Stimulated activated CD8-positive, alpha-beta memory T cell treated with anti-CD3 and anti-CD28 coated beads, Interleukin-4, amount 100 ng/mL, for 48 hours (primary cell): ENCODE measurements at regions not wholly inside any gene's neighbourhood (a gene's known extent, or its start where the extent isn't known, plus 50 kb on each side); places are given as distances from the start of the nearest gene placed in this dataset.

Source experiments
- DNase-seq: peaks from one replicate; pipeline ENCODE4 v3.0.0-alpha.2; 2020

DNA sequence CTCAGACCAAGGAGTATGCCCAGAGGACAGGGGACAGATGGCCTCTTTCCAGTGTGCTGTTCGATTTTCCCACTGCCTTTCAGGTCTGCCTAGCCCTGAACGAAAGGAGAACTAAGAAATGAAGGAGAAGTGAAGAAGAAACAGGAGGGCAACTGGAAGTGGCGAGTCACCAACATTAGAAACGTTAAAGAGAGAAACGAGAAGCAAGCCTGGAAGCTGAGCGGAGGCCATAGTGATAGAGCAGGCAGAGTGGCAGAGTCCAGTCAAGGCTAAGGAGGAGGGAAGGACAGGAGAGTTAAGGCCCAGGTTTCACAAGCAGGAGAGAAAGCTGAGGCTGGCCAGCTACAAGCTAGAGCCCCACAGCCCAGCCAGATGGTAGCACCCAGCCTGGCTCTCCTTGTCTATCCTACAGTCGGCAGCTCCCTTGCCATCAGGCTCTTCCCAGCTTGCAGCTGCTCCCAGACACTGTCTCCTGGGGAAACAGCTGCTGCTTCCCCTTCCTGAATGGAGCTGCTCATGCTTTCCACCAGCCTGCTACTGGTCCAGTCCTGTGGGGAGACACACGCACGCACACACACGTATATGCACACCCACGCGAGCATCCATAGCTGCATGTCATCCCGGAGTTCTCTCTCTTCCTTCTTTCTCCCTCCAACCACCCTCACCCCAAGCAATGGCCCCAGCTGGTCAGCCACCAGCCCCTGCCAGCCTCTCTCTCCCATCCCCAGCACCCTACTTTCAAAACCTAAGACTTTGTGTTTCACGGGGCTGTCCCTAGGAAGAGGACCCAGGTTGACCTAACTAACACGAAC is 139.7 kb upstream of the CCND2 start:
- no peak for DNase-seq

DNA sequence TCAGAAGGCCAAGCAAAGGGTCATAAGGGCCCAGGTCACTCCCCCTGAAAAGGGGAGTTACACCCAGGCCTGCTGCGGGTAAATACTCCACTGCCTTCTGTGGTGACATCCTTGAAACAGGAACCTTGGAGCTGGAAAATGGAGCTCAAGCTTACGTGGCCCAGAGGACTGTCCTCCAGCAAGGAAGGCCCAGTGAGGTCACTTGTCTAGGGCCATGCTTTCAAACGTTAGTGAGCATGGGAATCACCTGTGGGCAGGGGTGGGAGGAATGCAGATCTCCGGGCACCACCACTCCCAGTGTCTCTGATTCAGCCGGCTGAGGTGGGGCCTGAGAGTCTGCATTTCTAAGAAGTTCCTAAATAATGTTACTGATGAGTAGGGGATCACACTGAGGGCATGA is 140.5 kb upstream of the CCND2 start:
- no peak for DNase-seq

DNA sequence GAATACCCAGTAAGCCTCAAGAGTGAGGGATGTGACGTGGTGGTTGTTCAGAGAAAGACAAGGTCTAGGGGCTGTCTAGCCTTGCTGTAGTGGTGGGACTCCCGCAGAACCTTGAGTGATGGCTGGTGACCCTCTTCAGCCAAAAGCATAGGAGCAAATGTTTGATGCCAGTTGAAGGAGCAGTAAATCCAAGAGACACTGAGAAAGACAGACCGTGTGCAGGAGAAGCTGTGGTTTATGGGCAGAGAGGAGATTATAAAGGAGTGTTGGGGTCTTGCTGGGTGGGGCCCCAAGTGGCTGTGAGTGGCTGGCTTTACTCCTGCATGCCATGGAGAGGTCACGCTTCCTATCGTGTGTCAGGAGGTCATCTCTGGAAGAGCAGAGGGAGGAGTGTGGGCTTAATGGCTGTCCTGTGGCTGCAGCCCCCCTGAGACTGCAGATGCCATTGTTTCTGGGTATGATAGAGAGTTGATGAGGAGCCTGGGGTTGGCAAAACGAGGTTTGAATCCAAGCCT is 152.0 kb upstream of the CCND2 start:
- DNase-seq = no peak

DNA sequence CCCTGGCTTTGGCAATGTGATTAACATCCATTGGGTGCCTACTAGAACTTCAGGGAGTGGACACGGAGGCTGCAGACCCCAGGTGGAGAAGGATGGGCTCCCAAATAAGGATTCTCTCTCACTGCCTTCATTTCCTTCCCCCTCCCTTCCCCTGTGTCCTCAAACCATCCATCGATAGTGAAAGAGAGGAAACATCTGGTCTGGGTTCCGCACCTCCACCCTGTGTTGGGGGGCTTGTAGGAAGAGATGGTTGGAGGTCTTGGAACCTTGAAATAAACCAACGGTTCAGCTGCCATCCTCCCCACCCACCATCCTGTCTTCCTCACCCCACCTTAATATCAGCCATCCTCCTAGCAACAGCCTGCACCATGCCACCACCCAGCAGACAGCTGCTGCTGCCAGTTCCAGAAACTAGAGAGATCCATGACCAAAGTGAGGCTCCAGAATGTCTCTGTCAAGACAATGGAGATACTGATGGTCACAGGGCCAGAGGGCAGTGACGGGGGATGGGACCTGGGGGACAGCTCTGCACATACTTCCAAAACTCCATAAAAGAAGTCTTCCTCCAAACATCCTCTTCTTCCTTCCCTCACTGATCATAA is 153.1 kb upstream of the CCND2 start:
- no peak for DNase-seq

DNA sequence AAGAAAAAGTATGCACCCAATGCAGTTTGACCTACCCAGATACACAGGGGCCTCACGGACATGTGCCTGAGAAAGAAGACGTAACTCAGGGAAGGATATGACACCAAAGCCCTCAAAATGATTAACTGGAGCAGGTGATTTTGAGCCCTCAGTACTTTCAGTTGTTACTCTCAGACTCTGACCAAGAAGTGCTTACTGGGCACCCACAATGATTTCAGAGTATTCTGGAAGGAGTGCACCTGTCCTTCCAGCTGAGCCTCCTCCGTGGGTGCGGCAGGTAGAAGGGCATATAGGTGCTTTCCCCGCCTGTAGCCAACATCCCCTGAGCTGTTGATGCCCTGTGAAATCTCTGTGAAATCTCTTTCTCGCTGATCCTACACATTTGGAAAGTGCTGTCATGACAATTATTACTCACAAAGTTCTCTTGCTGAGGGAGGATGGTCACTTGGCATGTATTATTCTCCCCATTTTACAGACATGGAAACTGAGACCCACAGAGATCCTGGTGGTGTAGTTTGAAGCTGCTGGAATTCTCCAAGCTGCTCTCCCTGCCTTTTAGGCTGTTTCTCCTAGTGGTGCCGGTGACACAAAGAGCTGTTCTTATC is 154.3 kb upstream of the CCND2 start:
- DNase-seq = peak; percentile 76

DNA sequence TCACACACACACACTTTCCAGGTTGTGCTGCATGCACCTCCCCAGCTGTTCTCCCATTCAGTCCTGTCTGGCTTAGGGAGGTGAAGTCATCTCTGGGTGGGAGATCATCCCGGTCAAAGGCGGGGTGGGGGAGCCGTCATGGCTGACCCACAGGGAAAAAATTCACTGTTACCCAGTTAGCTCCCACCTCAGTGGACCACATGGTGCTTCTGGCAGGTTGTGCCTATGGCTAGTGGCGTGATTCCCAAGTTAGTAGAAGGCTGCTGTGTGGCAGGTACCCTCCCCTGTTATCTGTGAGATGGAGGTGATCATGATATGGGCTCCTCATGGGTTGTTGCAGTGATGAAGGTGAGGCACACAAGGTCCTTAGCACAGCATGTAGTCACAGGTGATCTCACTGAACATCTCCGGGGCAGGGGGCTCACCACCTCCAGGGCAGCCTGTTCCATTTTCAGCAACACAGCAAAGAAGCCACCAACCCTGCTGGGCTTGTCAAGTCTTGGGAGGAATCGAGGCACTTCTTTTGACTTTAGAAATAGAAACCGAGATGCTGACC is 154.9 kb upstream of the CCND2 start:
- DNase-seq = peak; percentile 59

DNA sequence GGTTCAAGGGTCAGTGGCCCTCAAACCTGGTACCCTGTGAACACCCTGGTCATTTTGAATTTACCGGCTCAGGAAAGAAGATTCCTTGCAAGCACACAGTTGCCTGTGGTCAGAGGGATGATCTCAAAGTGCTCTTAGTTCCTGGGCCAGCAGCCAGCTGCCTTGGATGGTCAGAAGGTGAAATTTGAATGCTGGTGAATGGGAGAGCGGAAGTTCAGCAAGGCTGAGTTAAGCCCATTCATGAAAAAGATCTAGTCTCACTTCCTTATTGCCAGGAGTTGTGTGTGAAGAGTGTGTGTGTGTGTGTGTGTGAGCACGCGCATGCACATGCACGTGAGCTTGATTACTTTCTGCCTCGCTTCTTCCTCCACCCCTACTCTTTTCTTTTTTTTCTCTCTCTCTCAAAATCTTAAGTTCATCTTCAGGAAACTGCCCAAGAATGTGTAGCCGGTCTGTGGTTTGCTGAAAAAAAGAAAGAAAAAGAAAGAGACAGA is 155.5 kb upstream of the CCND2 start:
- no peak for DNase-seq

DNA sequence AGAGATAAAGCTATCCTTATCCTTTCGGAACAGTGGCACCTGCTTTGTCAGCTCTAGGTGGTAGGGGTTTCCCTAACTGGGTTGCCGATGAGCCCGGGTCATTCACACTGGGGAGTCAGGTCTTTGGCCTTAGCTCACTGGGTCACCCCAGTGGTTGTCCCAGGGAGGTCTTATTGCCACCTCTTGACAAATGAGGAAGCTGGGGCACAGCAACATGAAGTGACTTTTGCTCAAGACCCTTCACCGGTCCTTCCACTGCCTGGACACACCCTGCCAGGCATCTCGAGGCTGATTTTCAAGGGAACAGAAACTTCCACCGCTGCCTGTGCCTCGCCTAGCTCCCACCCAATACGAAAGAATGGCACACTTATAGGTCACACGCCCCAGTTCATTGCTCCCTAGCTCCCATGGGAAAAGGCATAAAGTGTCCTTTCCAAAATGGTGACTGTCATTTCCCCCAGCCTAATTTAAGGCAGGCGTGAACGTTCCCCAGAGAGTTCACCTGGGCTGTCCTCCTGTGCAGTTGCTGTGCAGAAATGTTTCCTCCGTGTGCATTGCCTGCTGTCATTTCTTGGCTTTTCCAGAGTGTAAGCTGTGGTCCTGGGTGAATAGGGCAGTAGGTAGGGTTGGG is 156.1 kb upstream of the CCND2 start:
- DNase-seq = no peak

DNA sequence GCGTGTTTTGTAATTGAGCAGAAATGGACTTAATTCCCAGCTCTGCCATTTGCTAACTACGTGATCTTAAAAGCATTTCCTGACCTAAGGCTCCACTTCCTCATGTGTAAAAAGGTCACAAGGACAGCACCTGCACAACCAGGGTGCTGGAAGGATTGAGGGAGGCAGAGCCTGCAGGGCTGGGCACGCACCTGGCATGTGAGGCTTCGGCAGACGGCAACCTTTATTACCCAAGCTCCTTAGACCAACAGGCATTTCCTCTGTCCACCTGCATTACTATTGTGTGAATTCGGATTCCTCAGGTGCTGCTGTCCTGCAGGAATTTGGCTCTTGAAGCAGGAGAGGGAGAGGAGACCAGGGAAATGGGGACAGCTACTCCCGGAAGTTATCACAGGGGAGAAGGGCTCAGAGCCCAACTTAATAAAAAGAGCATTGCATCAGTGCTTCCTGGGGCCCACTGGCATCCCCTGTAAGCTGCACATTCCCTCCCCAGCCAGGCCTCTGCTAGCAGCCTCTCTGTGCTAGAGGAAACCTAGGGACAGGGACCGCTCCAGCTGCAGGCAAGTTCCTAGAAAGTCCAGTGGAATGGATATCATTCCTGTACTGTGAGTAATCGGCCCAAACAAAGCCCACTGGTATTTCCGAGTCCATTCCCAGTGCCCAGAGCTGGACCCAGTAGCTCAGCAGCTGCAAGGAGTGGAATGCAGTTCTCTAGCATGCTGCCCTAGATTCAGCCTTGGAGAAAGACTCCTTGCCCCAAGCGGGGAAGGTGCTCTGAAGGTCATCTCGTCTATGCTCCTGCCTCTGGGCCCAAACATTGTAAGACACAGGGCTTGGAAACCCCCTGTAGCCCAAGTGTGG is 157.1 kb upstream of the CCND2 start:
- DNase-seq = no peak

DNA sequence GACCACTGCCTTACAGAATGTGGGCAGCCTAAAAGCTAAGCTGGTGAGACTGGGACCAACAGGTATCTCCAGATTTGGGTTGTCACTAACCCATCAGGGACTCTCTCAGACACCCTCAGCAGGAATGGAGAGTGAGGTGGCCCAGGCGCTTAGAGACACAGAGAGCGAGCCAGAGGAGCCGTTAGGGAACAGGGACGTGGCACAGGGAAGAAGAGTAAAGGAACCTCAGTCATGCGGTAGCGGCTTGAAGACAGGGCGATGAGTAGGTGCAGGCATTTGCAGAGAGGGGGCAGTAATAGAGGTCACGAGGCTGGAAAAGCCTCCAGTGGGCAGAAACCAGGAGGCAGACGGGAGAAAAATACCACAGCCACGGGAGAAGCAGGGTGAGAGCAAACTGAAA is 158.0 kb upstream of the CCND2 start:
- DNase-seq = no peak

DNA sequence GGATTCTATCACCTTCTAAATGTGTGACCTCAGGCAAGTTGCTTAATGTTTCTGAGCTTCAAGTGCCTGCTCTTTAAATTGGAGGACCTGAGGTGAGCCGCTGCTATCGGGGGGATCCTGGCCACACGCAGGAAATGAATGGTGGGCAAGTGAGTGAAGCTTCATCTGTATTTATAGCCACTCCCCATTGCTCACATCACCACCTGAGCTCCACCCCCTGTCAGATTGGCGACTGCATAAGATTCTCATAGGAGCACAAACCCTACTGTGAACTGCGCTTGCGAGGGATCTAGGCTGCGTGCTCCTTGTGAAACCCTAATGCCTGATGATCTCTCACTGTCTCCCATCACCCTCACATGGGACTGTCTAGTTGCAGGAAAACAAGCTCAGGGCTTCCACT is 158.6 kb upstream of the CCND2 start:
- DNase-seq = peak; percentile 61

DNA sequence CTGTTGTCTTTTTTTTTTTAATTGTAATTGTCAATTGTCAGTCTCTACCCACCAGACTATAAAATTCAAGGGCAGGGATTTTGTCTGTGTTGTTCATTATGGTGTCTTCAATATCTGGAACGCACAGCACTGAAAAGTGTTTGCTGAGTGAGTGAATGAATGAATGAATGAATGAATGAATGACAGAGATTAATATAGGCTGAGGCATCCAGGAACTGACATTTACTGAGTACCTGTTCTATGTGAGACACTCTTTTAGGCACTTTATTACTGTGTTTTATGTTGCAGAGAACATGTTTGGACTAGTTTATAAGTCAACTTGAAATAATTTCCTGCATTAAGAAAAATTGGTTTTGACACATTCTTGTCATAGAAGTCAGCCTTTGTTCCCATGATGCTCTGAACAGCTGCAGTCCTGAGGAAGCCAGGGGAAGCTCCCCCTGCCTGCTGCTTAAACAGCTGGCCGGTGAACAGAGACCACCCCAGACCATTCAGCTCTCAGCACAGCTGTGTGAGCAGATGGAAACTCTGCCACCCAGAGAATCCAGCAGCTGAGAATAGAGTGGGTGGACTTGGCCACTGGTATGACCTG is 160.7 kb upstream of the CCND2 start:
- no peak for DNase-seq

DNA sequence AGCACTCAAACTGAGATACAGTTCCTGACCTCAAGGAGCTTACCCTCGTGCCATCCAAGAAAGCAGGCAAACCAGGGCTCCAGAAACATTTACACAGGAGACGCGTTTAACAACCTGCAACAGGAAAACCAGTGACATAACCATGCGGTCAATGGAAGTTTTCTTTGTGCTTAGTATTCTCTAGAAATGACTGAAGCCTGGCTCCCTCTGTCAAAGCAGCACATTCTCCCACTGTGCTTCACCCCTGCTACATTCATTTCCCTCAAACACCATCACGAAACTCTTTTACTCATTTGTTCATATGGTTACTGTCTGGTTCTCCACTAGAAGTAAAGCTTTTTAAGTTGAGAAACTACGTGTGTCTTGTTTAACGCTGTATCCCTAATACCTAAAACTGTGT is 161.3 kb upstream of the CCND2 start:
- no peak for DNase-seq

DNA sequence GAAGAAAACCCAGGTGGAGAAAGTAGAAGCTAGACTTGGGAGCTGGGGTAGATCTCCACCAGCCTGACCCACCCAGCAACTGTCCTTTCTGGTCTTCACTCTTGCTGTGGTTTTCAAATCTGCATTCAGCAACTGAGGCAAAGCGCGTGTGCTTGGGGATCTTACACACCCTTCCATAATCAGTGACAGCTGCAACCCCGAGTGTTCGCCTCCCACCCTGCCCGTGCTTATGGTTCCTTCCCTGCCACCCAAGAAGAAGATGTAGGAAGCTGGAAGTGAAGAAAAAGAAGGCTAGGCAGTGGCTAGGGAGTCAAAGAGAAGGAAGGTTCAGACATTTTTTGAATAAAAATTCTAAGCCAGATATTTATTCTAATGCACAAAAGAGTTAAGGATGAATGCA is 162.6 kb upstream of the CCND2 start:
- DNase-seq = no peak

DNA sequence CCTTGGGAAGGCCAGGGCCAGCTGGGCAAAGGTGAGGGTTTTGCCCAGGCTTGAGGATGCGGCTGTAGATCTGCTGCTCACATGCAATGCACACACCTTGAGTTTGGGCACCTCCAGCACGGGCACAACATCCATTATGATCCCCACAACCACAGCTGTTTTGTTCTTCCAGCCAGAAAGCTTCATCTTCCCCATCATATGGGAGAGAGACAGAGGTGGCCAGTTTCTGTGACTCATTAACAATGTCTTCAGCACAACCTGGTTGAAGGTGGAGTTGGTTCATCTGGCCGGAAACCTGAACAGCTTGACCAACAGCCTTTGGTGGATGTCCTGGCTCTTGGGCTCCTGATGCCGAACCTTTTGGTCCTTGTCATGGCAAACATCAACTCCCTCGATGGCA is 163.7 kb upstream of the CCND2 start:
- DNase-seq = no peak

DNA sequence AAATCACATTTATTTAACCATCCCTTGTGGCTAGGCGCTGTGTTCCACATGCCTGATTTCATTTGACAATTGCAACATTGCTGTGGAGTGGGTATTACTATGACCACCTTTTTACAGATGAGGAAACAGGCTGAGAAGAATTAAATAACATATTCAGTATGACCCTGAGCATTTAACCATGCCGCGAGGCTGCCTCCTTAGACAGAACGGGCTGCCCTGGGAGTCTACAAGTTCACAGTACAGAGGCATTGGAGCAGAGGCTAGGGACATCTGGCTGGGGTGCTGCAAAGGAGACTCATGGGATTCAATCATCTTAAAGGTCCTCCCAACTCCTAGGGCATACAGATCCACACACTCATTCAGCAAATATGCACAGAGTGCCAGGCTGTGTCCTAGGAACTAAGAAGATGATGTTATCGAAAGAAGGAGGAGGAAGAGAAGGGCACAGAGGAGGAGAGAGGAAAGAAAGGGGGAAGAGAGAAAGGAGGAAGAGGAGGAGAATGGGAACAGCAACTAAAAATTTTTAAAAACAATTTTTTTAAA is 164.7 kb upstream of the CCND2 start:
- no peak for DNase-seq

DNA sequence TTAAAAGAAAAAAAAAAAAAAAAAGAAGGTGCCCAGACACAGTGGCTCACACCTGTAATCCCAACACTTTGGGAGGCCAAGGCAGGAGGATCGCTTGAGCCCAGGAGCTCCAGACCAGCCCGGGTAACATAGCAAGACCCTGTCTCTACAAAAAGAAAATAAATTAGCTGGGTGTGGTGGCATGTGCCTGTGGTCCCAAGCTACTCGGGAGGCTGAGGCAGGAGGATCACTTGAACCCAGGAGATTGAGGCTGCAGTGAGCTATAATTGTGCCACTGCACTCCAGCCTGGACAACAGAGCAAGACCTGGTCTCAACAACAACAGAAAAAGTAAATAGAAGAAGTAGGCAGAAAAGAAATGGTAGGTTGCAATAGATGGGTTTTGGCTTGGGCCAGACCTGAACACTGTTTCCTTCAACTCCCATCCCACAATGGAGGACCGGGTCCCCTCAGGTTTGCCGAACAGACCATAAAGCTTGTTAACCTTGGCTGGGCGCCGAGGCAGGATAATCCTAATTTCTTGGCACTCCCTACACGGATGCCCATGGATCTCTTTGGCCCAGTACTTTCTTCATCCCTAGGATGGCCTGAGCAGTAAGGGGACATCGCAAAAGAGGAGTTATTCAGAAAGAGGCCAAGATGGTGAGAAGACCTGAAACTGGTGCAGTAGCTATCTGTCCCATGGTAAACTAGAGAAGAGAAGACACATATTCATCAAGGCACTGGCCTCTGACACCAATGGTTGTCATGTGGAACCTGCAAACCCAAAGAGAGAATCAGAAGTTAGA is 165.5 kb upstream of the CCND2 start:
- no peak for DNase-seq

DNA sequence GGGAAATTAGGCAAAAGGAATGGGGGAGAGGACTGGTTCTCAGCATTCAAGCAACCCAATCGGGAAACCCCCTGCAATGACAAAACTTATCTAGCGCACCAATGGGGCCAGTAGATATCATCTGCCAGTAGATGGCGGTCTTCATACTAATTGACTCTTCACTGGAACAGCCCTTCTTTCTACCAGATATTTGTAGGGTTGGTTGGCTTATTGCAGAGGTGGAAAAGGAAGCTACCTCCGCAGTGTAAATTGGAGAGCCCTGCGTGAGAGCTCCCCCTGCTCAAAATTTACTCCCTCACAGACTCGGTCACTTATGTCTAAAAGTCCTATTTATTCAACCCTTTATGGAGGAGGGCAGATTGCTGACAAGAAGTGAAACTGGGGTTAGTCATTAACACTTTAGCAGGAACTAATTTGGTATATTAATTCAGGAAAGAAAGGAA is 166.1 kb upstream of the CCND2 start:
- DNase-seq = peak; percentile 63

DNA sequence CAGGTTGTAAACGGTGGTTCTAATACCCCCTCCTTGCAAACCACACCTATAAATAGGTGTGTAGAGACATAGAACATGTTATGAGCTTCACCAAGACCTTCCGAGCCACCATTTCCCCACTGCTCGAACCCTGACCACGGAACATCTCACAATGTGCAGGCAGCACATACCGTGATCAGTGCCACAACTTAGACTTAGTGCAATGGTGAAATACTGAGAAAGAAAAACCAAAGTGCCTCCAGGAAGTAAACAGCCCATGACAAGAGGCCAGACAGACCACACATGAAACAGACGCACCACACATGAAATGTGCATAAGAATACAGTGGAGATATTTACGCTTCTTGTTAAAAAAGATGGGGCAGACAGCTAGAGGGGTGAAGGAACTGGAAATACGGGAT is 166.9 kb upstream of the CCND2 start:
- no peak for DNase-seq

DNA sequence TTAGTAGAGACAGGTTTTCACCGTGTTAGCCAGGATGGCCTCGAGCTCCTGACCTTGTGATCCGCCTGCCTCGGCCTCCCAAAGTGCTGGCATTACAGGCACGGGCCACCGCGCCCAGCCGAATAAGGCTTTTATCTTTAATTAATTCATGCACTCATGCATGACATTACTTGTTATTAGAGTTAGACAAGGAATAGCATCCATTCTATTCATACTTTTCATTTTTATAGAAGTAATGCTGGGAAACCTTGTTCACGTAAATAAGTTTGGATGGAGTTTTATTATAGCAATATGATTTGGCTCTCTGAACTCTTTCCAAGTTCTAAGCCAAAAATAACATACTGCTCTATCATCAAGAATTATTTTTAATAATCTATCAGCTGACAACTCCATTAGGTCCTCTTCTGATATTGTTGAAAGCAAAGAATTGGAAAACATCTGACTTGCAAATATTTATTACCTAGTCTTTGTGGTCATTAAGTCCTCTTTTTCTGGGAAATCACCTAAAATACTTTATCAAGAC is 168.8 kb upstream of the CCND2 start:
- no peak for DNase-seq
